Liver (tissue), 8 donors: ENCODE measurements at regions not wholly inside any gene's neighbourhood (a gene's known extent, or its start where the extent isn't known, plus 50 kb on each side); places are given as distances from the start of the nearest gene placed in this dataset.

Experiments
- DNase-seq: peaks from one replicate; pipeline ENCODE4 v3.0.0-alpha.2; 2017; ENCODE audit warnings: low spot score
- H3K27ac ChIP-seq, 2 donors: one replicate each; pipeline ENCODE4 v1.7.0; 2013; ENCODE audit warnings: inconsistent platforms in 2 of 2, low read length in 2 of 2, control low read depth in 1 of 2, low read depth in 1 of 2, mild to moderate bottlenecking in 1 of 2
- H3K27me3 ChIP-seq, 4 donors: one replicate each; pipeline versions ENCODE4 v1.6.1 to v1.7.0; 2013; ENCODE audit warnings: low read length in 3 of 4, inconsistent platforms in 1 of 4, mild to moderate bottlenecking in 1 of 4, moderate library complexity in 1 of 4; ENCODE audit not compliant: control insufficient read depth in 4 of 4, insufficient read depth in 4 of 4
- H3K36me3 ChIP-seq, 4 donors: one replicate each; pipeline versions ENCODE4 v1.6.1 to v1.7.0; 2013; ENCODE audit warnings: low read length in 3 of 4, mild to moderate bottlenecking in 3 of 4, low read depth in 1 of 4, moderate library complexity in 1 of 4; ENCODE audit not compliant: control insufficient read depth in 4 of 4, insufficient read depth in 3 of 4
- H3K4me1 ChIP-seq, 4 donors: one replicate each; pipeline versions ENCODE4 v1.6.1 to v1.7.0; 2013; ENCODE audit warnings: low read length in 3 of 4, mild to moderate bottlenecking in 3 of 4, moderate library complexity in 1 of 4; ENCODE audit not compliant: control insufficient read depth in 4 of 4, insufficient read depth in 4 of 4
- H3K4me3 ChIP-seq, 3 donors: one replicate each; pipeline versions ENCODE4 v1.6.1 to v1.7.0; 2013; ENCODE audit warnings: low read length in 3 of 3, control low read depth in 1 of 3, low read depth in 1 of 3, mild to moderate bottlenecking in 1 of 3
- H3K9ac ChIP-seq, 2 donors: one replicate each; pipeline ENCODE4 v1.7.0; 2013; ENCODE audit warnings: low read length in 2 of 2, mild to moderate bottlenecking in 2 of 2, moderate library complexity in 2 of 2, control low read depth in 1 of 2, low read depth in 1 of 2
- H3K9me3 ChIP-seq, 4 donors: one replicate each; pipeline versions ENCODE4 v1.6.1 to v1.7.0; 2013; ENCODE audit warnings: low read length in 3 of 4; ENCODE audit not compliant: control insufficient read depth in 4 of 4
- EGR1 ChIP-seq, 2 donors: IDR thresholded peaks; 2 replicates each; pipeline ENCODE4 v1.6.1; 2016 to 2018; ENCODE audit warnings: antibody characterized with exemption in 2 of 2, low read depth in 2 of 2
- FOXA1 ChIP-seq: IDR thresholded peaks from 2 replicates; pipeline ENCODE4 v1.6.1; 2016; ENCODE audit warnings: antibody characterized with exemption
- FOXA2 ChIP-seq: IDR thresholded peaks from 2 replicates; pipeline ENCODE4 v1.6.1; 2016; ENCODE audit warnings: antibody characterized with exemption
- GABPA ChIP-seq, 2 donors: IDR thresholded peaks in 1 of 2; conservative IDR thresholded peaks in 1 of 2; 2 replicates each; pipeline ENCODE4 v1.6.1; 2016; ENCODE audit warnings: antibody characterized with exemption in 2 of 2, mild to moderate bottlenecking in 1 of 2, moderate library complexity in 1 of 2
- HNF4A ChIP-seq, 2 donors: conservative IDR thresholded peaks; 2 replicates each; pipeline ENCODE4 v1.6.1; 2016; ENCODE audit warnings: antibody characterized with exemption in 2 of 2, mild to moderate bottlenecking in 2 of 2
- HNF4G ChIP-seq: IDR thresholded peaks from 2 replicates; pipeline ENCODE4 v1.6.1; 2016; ENCODE audit warnings: antibody characterized with exemption
- JUND ChIP-seq, 2 donors: IDR thresholded peaks; 2 replicates each; pipeline ENCODE4 v1.6.1; 2016; ENCODE audit warnings: antibody characterized with exemption in 2 of 2
- NR2F2 ChIP-seq: IDR thresholded peaks from 2 replicates; pipeline ENCODE4 v1.6.1; 2016; ENCODE audit warnings: antibody characterized with exemption
- RAD21 ChIP-seq, 2 donors: IDR thresholded peaks; 2 replicates each; pipeline ENCODE4 v1.6.1; 2016; ENCODE audit warnings: antibody characterized with exemption in 2 of 2, mild to moderate bottlenecking in 2 of 2
- RXRA ChIP-seq, 2 donors: IDR thresholded peaks; 2 replicates each; pipeline ENCODE4 v1.6.1; 2017 to 2018; ENCODE audit warnings: antibody characterized with exemption in 2 of 2, mild to moderate bottlenecking in 1 of 2
- SP1 ChIP-seq: IDR thresholded peaks from 2 replicates; pipeline ENCODE4 v1.6.1; 2018; ENCODE audit warnings: antibody characterized with exemption, mild to moderate bottlenecking
- TAF1 ChIP-seq: conservative IDR thresholded peaks from 2 replicates; pipeline ENCODE4 v1.6.1; 2016; ENCODE audit warnings: antibody characterized with exemption, mild to moderate bottlenecking
- YY1 ChIP-seq: IDR thresholded peaks from 2 replicates; pipeline ENCODE4 v1.6.1; 2016; ENCODE audit warnings: antibody characterized with exemption, mild to moderate bottlenecking
- WGBS: extraction: QIAGEN DNeasy Blood & Tissue Kit; methylation state at CpG from one replicate; pipeline ENCODE4 v1.1.7; 2013; 5-methylcytosine and 5-hydroxymethylcytosine counted together
- TF ChIP-seq, protein P1 (sequence below): IDR thresholded peaks from 2 replicates; pipeline ENCODE4 v1.6.1; 2016; ENCODE audit warnings: antibody characterized with exemption
- TF ChIP-seq, protein P2 (sequence below): IDR thresholded peaks from 2 replicates; pipeline ENCODE4 v1.6.1; 2016; ENCODE audit warnings: antibody characterized with exemption, mild to moderate bottlenecking
- TF ChIP-seq, protein P3 (sequence below): IDR thresholded peaks from 2 replicates; pipeline ENCODE4 v1.6.1; 2016; ENCODE audit warnings: antibody characterized with exemption
- TF ChIP-seq, protein P4 (sequence below): IDR thresholded peaks from 2 replicates; pipeline ENCODE4 v1.6.1; 2016; ENCODE audit warnings: antibody characterized with exemption
- TF ChIP-seq, protein P5 (sequence below): fragments of 150-350 bp; IDR thresholded peaks from 2 replicates; pipeline ENCODE4 v1.5.1; 2017; ENCODE audit warnings: improper control_type of control experiment, low read depth, low read length; ENCODE audit not compliant: missing input control
- donor health status: healthy.
- donor health status: healthy.
- donor health status: healthy.
- donor health status: healthy.
- donor health status: healthy.

DNA sequence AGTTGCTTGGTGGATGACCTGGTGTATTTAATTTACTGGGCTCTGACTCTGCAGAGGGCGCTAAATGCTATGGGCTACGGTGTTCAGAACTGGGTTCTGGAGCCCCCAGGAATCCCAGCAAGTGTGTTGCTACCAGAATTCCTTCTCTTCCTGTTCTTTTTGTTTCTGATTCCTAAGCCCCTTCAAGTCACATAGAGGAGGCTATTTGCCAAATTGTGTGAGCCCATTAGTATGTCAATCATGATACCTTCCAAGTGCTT lies 358.2 kb upstream of the SPRED2 start:
- TF ChIP-seq FOXA2 (no peak), NR2F2 (no peak), SP1 (no peak)
- TF ChIP-seq, protein P1, sequence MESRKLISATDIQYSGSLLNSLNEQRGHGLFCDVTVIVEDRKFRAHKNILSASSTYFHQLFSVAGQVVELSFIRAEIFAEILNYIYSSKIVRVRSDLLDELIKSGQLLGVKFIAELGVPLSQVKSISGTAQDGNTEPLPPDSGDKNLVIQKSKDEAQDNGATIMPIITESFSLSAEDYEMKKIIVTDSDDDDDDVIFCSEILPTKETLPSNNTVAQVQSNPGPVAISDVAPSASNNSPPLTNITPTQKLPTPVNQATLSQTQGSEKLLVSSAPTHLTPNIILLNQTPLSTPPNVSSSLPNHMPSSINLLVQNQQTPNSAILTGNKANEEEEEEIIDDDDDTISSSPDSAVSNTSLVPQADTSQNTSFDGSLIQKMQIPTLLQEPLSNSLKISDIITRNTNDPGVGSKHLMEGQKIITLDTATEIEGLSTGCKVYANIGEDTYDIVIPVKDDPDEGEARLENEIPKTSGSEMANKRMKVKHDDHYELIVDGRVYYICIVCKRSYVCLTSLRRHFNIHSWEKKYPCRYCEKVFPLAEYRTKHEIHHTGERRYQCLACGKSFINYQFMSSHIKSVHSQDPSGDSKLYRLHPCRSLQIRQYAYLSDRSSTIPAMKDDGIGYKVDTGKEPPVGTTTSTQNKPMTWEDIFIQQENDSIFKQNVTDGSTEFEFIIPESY = no peak
- no peak overlapping the region for H3K27ac ChIP-seq
- H3K9ac ChIP-seq = no peak overlapping the region
- 80% methylated on average over 2 of the region's 2 CpGs for WGBS
- DNase-seq = no peak
- no peaks in the 10 kb centered on the region for H3K9me3 ChIP-seq
- no peaks in the 10 kb centered on the region for H3K36me3 ChIP-seq
- no peak overlapping the region for H3K4me3 ChIP-seq
- H3K27me3 ChIP-seq = peaks cover 0 to 4% (median 0%) of the 10 kb centered on the region in 4 donors
- H3K4me1 ChIP-seq = no peaks in the 10 kb centered on the region

DNA sequence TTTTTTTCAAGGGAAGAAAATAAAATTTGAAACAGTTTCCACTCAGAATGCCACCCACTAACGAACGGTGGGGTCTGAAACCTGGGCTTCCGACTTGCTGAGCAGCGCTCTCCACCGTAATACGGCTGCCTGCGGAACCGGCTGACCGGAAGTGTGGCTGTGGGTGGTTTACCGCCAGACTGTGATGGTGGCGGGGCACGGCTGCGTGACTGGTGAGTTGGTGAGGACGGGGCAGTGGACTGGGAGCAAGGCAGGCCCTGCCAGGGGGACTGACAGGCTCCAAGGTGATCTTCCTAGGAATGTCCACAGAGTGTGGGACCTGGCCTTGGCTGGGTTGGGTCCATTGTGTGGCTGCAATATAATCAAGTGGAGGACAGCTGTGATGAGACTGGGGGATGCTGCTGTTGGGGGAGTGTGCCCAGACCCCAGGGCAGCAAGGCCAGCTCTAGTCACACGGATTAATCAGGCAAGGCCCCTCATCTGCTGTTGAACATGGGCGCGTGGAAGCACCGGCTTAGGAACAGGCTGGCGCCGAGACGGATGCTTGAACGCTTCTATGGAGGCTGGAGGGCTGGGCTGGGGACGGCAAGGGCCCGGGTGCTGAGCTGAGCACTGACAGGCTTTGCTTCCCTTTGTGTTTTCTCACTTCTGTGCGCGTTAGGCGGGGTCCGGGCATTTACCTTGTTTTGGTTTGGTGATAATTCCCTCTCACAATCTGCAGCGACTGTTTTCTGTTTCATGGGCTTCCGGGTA lies 357.7 kb upstream of the SPRED2 start:
- H3K36me3 ChIP-seq = no peaks in the 10 kb centered on the region
- no peak for TF ChIP-seq FOXA1
- no peak for TF ChIP-seq NR2F2
- no peak for TF ChIP-seq FOXA2
- no peak for TF ChIP-seq HNF4G
- TF ChIP-seq, protein P2, sequence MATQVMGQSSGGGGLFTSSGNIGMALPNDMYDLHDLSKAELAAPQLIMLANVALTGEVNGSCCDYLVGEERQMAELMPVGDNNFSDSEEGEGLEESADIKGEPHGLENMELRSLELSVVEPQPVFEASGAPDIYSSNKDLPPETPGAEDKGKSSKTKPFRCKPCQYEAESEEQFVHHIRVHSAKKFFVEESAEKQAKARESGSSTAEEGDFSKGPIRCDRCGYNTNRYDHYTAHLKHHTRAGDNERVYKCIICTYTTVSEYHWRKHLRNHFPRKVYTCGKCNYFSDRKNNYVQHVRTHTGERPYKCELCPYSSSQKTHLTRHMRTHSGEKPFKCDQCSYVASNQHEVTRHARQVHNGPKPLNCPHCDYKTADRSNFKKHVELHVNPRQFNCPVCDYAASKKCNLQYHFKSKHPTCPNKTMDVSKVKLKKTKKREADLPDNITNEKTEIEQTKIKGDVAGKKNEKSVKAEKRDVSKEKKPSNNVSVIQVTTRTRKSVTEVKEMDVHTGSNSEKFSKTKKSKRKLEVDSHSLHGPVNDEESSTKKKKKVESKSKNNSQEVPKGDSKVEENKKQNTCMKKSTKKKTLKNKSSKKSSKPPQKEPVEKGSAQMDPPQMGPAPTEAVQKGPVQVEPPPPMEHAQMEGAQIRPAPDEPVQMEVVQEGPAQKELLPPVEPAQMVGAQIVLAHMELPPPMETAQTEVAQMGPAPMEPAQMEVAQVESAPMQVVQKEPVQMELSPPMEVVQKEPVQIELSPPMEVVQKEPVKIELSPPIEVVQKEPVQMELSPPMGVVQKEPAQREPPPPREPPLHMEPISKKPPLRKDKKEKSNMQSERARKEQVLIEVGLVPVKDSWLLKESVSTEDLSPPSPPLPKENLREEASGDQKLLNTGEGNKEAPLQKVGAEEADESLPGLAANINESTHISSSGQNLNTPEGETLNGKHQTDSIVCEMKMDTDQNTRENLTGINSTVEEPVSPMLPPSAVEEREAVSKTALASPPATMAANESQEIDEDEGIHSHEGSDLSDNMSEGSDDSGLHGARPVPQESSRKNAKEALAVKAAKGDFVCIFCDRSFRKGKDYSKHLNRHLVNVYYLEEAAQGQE = no peak
- TF ChIP-seq GABPA (IDR thresholded peaks at IDR 0.05 in 1 of 2, conservative IDR thresholded peaks at IDR 0.05 in 1 of 2) = no peak
- no peak for TF ChIP-seq JUND (IDR thresholded peaks at IDR 0.05)
- TF ChIP-seq RAD21 (IDR thresholded peaks at IDR 0.05) = no peak
- no peak for TF ChIP-seq EGR1 (IDR thresholded peaks at IDR 0.05; ENCODE audit: low read depth in 2 of 2)
- TF ChIP-seq SP1 = no peak
- no peak for TF ChIP-seq YY1
- TF ChIP-seq, protein P1 = no peak
- TF ChIP-seq, protein P3, sequence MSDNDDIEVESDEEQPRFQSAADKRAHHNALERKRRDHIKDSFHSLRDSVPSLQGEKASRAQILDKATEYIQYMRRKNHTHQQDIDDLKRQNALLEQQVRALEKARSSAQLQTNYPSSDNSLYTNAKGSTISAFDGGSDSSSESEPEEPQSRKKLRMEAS = no peak
- TF ChIP-seq, protein P4, sequence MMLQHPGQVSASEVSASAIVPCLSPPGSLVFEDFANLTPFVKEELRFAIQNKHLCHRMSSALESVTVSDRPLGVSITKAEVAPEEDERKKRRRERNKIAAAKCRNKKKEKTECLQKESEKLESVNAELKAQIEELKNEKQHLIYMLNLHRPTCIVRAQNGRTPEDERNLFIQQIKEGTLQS = no peak
- no peak for TF ChIP-seq TAF1
- TF ChIP-seq HNF4A (conservative IDR thresholded peaks at IDR 0.05) = no peak
- TF ChIP-seq, protein P5, sequence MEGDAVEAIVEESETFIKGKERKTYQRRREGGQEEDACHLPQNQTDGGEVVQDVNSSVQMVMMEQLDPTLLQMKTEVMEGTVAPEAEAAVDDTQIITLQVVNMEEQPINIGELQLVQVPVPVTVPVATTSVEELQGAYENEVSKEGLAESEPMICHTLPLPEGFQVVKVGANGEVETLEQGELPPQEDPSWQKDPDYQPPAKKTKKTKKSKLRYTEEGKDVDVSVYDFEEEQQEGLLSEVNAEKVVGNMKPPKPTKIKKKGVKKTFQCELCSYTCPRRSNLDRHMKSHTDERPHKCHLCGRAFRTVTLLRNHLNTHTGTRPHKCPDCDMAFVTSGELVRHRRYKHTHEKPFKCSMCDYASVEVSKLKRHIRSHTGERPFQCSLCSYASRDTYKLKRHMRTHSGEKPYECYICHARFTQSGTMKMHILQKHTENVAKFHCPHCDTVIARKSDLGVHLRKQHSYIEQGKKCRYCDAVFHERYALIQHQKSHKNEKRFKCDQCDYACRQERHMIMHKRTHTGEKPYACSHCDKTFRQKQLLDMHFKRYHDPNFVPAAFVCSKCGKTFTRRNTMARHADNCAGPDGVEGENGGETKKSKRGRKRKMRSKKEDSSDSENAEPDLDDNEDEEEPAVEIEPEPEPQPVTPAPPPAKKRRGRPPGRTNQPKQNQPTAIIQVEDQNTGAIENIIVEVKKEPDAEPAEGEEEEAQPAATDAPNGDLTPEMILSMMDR = no peak
- no peak for TF ChIP-seq RXRA (IDR thresholded peaks at IDR 0.05)
- no peak for DNase-seq
- H3K9me3 ChIP-seq = no peaks in the 10 kb centered on the region
- H3K4me3 ChIP-seq = no peak overlapping the region
- 87% methylated on average over 30 of the region's 30 CpGs for WGBS
- H3K9ac ChIP-seq = no peak overlapping the region
- no peak overlapping the region for H3K27ac ChIP-seq
- H3K27me3 ChIP-seq = peaks cover 0 to 5% (median 0%) of the 10 kb centered on the region in 4 donors
- H3K4me1 ChIP-seq = no peaks in the 10 kb centered on the region
